ENCODE measurements at regions not wholly inside any gene's neighbourhood (a gene's known extent, or its start where the extent isn't known, plus 50 kb on each side); places are given as distances from the start of the nearest gene placed in this dataset.

DNA sequence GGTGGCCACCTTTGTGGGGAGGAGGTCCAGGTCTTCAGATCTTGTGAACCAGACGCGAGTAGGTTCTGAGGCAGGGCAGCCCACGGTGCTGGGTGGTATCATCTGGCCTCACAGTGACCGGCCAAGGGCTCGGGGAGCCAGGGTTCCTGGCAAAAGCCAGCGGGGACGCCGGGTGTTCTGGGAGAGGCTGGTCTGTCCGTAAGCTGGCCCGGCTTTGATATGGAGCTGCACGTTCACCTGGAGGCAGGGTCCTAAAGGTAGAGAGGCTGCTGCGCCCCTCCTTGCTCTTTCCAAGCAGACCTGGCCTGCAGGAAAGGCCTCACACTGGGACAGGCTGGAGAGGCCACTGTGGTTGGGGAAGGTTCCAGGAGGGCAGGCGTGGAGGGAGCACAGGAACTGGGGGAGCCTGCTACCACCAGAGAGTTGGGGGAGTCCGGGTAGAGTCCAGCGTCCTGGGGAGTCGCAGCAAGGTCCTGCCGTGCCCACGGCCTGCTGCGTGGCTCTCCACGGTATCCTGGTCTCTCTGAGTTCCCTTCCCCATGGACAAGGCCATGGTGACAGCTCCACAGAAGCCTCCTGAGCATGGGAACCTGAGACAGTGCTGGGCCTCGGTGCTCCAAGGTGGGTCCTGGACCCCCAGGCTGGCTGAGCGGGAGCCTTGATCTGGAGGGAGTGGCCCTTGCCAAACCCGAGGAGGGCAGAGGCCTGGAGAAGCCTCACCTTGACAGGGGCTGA, 452.4 kb upstream of the B3GAT1 start:
- TF ChIP-seq POLR2A (IDR thresholded peaks at IDR 0.05), result no peak
- TF ChIP-seq, protein P1, sequence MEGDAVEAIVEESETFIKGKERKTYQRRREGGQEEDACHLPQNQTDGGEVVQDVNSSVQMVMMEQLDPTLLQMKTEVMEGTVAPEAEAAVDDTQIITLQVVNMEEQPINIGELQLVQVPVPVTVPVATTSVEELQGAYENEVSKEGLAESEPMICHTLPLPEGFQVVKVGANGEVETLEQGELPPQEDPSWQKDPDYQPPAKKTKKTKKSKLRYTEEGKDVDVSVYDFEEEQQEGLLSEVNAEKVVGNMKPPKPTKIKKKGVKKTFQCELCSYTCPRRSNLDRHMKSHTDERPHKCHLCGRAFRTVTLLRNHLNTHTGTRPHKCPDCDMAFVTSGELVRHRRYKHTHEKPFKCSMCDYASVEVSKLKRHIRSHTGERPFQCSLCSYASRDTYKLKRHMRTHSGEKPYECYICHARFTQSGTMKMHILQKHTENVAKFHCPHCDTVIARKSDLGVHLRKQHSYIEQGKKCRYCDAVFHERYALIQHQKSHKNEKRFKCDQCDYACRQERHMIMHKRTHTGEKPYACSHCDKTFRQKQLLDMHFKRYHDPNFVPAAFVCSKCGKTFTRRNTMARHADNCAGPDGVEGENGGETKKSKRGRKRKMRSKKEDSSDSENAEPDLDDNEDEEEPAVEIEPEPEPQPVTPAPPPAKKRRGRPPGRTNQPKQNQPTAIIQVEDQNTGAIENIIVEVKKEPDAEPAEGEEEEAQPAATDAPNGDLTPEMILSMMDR (IDR thresholded peaks at IDR 0.05), result no peak

Data from adrenal gland (tissue), 5 donors.